GM12878 (cell line): ENCODE measurements at regions not wholly inside any gene's neighbourhood (a gene's known extent, or its start where the extent isn't known, plus 50 kb on each side); places are given as distances from the start of the nearest gene placed in this dataset.

ENCODE experiments used
- ATAC-seq: fragments of 200-7000 bp; cut with Tn5 transposase; 3 replicates; pipeline ENCODE4 v1.9.1; 2020; ENCODE audit warnings: mild to moderate bottlenecking, moderate library complexity
- BruUV-seq: library from RNA; stranded (reverse); fragments of 400-500 nt; replicated peaks from 2 replicates; lab custom pipeline; 2021; lab: Mats Ljungman, UMichigan
- CTCF ChIA-PET: fragments of 300-600 bp; sonication (Branson Sonifier 250); formaldehyde crosslinking; extraction: SDS; loops from one replicate; lab custom pipeline; 2021; ENCODE audit warnings: inconsistent platforms; lab: Yijun Ruan, JAX
- POLR2A ChIA-PET: fragments of 350-600 bp; formaldehyde crosslinking; extraction: SDS; loops from one replicate; lab custom pipeline; 2021; ENCODE audit warnings: inconsistent platforms; lab: Charles Lee
- RAD21 ChIA-PET: fragments of 300-600 bp; sonication (Branson Sonifier 250); formaldehyde crosslinking; loops from one replicate; lab custom pipeline; 2023; ENCODE audit warnings: antibody characterized with exemption; ENCODE audit not compliant: unreplicated experiment; lab: Charles Lee
- SMC1A ChIA-PET: fragments of 300-600 bp; sonication (Branson Sonifier 250); formaldehyde crosslinking; loops from one replicate; lab custom pipeline; 2023; ENCODE audit not compliant: unreplicated experiment, uncharacterized antibody; lab: Charles Lee
- DNase-seq: peaks from one replicate; pipeline ENCODE4 v3.0.0-alpha.2; 2011; ENCODE audit warnings: low read depth, low spot score
- FAIRE-seq: peaks from 3 replicates; lab custom pipeline; 2011; peaks lifted over from hg19 to GRCh38; lab: Jason Lieb, UNC
- H2AFZ ChIP-seq: 2 replicates; pipeline ENCODE4 v1.6.0; 2011; ENCODE audit warnings: low read depth, low read length, control low read depth; ENCODE audit not compliant: control insufficient read depth
- H3K27ac ChIP-seq: 2 replicates; pipeline ENCODE4 v1.5.1; 2011; ENCODE audit warnings: control low read depth; ENCODE audit not compliant: control insufficient read depth, insufficient read depth
- H3K27me3 ChIP-seq, 2 experiments: replicated peaks in 1 of 2; 2 replicates each; pipeline versions ENCODE4 v1.6.0 to v1.6.1; 2011; ENCODE audit warnings: low read length in 1 of 2; ENCODE audit not compliant: control insufficient read depth in 2 of 2, insufficient read depth in 2 of 2
- H3K36me3 ChIP-seq, 2 experiments: 2 replicates each; pipeline ENCODE4 v1.5.1; 2011; ENCODE audit warnings: low read length in 1 of 2; ENCODE audit not compliant: control insufficient read depth in 2 of 2, insufficient read depth in 2 of 2
- H3K4me1 ChIP-seq: 2 replicates; pipeline ENCODE4 v1.6.1; 2011; ENCODE audit warnings: mild to moderate bottlenecking, low read length, moderate library complexity, mixed read lengths; ENCODE audit not compliant: control insufficient read depth, insufficient read depth
- H3K4me2 ChIP-seq: 2 replicates; pipeline ENCODE4 v1.6.0; 2011; ENCODE audit warnings: control low read depth; ENCODE audit not compliant: control insufficient read depth, insufficient read depth
- H3K4me3 ChIP-seq: fragments of 200-600 bp; sonication (generic); 2 replicates; pipeline ENCODE4 v1.5.1; 2016
- H3K79me2 ChIP-seq: 2 replicates; pipeline ENCODE4 v1.6.0; 2011; ENCODE audit warnings: low read length; ENCODE audit not compliant: control insufficient read depth, insufficient read depth
- H3K9ac ChIP-seq: 2 replicates; pipeline ENCODE4 v1.8.0; 2011; ENCODE audit warnings: low read length, control low read depth, mixed read lengths; ENCODE audit not compliant: control insufficient read depth, insufficient read depth
- H3K9me3 ChIP-seq: replicated peaks from 3 replicates; pipeline ENCODE4 v1.5.1; 2011; ENCODE audit warnings: mild to moderate bottlenecking, low read length; ENCODE audit not compliant: control insufficient read depth, insufficient read depth
- H4K20me1 ChIP-seq: 2 replicates; pipeline ENCODE4 v1.6.0; 2011; ENCODE audit not compliant: control insufficient read depth, insufficient read depth
- BCL11A ChIP-seq: IDR thresholded peaks from 2 replicates; pipeline ENCODE4 v1.6.1; 2011; ENCODE audit warnings: low read depth, low read length
- ESRRA ChIP-seq: IDR thresholded peaks from 2 replicates; pipeline ENCODE4 v1.6.1; 2012; ENCODE audit warnings: mild to moderate bottlenecking, low read length, improper control_type of control experiment
- FOXM1 ChIP-seq: IDR thresholded peaks from 2 replicates; pipeline ENCODE4 v1.6.1; 2012; ENCODE audit warnings: low read depth, mild to moderate bottlenecking, inconsistent platforms, low read length, moderate library complexity
- MEF2A ChIP-seq: IDR thresholded peaks from 2 replicates; pipeline ENCODE4 v1.6.1; 2011; ENCODE audit warnings: low read depth, mild to moderate bottlenecking, low read length, moderate library complexity; ENCODE audit not compliant: insufficient read depth
- MEF2B ChIP-seq: fragments of 450-650 bp; IDR thresholded peaks from 2 replicates; pipeline ENCODE4 v1.6.1; 2018; ENCODE audit warnings: mild to moderate bottlenecking, moderate library complexity; ENCODE audit not compliant: partially characterized antibody, poor library complexity, severe bottlenecking
- NFIC ChIP-seq: IDR thresholded peaks from 2 replicates; pipeline ENCODE4 v1.6.1; 2012; ENCODE audit warnings: low read depth, mild to moderate bottlenecking, inconsistent platforms, low read length, moderate library complexity
- NRF1 ChIP-seq: conservative IDR thresholded peaks from 2 replicates; pipeline ENCODE4 v1.6.1; 2011; ENCODE audit warnings: mild to moderate bottlenecking, low read depth, low read length, improper control_type of control experiment
- POLR2AphosphoS5 ChIP-seq: IDR thresholded peaks from 2 replicates; pipeline ENCODE4 v1.6.1; 2011; ENCODE audit warnings: mild to moderate bottlenecking, low read length, inconsistent platforms
- SMC3 ChIP-seq: IDR thresholded peaks from 2 replicates; pipeline ENCODE4 v1.6.1; 2011; ENCODE audit warnings: low read length, improper control_type of control experiment, borderline replicate concordance
- ZNF384 ChIP-seq: IDR thresholded peaks from 2 replicates; pipeline ENCODE4 v1.6.1; 2012; ENCODE audit warnings: low read depth, mild to moderate bottlenecking, low read length, improper control_type of control experiment, borderline replicate concordance
- WGBS: methylation state at CpG from one replicate; pipeline ENCODE4 v1.1.6; 2016; ENCODE audit warnings: low lambda C conversion rate; ENCODE audit not compliant: insufficient replicate concordance, insufficient coverage; ENCODE audit errors: missing lambda C conversion rate; 5-methylcytosine and 5-hydroxymethylcytosine counted together
- in situ Hi-C: fragments of 300-500 bp; cut with MboI; formaldehyde crosslinking; loops from 9 replicates; pipeline ENCODE4 v1.14.3; 2018; ENCODE audit warnings: mixed read lengths
- intact Hi-C: fragments of 100-400 bp; cut with micrococcal nuclease; formaldehyde crosslinking; loops from one replicate; pipeline ENCODE4 v1.14.2; 2022; ENCODE audit not compliant: unreplicated experiment
- TF ChIP-seq, protein P1 (sequence below): fragments of 450-650 bp; IDR thresholded peaks from 2 replicates; pipeline ENCODE4 v1.6.1; 2016; ENCODE audit warnings: mild to moderate bottlenecking, moderate library complexity, borderline replicate concordance
- TF ChIP-seq, protein P2 (sequence below): IDR thresholded peaks from 2 replicates; pipeline ENCODE4 v1.6.1; 2012; ENCODE audit warnings: low read length, inconsistent platforms

DNA sequence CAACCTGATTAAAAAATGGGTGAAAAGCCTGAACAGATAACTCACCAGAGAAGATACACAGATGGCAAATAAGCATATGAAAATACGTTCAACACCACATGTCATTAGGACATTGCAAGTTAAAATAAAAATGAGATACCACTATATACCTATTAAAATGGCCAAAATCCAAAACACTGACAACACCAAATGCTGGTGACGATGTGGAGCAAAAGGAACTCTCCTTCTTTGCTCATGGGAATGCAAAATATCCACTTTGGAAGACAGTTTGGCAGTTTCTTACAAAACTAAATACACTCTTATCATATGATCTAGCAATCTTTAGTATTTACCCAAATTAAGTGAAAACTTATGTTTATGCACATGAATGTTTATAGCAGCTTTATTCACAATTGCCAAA lies 100.5 kb upstream of the ARID1B start:
- intact Hi-C loops (no loop called here), in situ Hi-C loops (no loop called here)
- no peak overlapping the region for H3K9ac ChIP-seq
- H3K79me2 ChIP-seq: no peaks in the 10 kb centered on the region
- H4K20me1 ChIP-seq: no peaks in the 10 kb centered on the region
- ChIA-PET POLR2A (no interaction called here), RAD21 (interaction anchor here (0.6 to 2.6 kb wide), 3 partner anchors 10 to 1399 kb away, joined by 3 to 10 read pairs (median 3); no protein-coding TSS in a partner anchor), SMC1A (interaction anchor here (1.8 kb wide), 2 partner anchors 9 to 39 kb away, joined by 3 to 8 read pairs; no protein-coding TSS in a partner anchor), CTCF (no interaction called here)
- no peak overlapping the region for H3K4me3 ChIP-seq
- ATAC-seq (no peak), FAIRE-seq (no peak), DNase-seq (no peak)
- WGBS: 75% methylated on average over 2 of the region's 2 CpGs
- no peak overlapping the region for H3K27ac ChIP-seq
- BruUV-seq: no TSS peak
- H3K4me1 ChIP-seq: no peaks in the 10 kb centered on the region; the same call in 1 of the 2 replicates
- H3K27me3 ChIP-seq: no peaks in the 10 kb centered on the region
- H3K36me3 ChIP-seq: no peaks in the 10 kb centered on the region
- peaks cover 17% of the 10 kb centered on the region for H3K9me3 ChIP-seq
- H2AFZ ChIP-seq: no peak overlapping the region
- no peak overlapping the region for H3K4me2 ChIP-seq
- TF ChIP-seq ESRRA: no peak
- no peak for TF ChIP-seq NRF1
- no peak for TF ChIP-seq SMC3
- no peak for TF ChIP-seq POLR2AphosphoS5
- no peak for TF ChIP-seq BCL11A

DNA sequence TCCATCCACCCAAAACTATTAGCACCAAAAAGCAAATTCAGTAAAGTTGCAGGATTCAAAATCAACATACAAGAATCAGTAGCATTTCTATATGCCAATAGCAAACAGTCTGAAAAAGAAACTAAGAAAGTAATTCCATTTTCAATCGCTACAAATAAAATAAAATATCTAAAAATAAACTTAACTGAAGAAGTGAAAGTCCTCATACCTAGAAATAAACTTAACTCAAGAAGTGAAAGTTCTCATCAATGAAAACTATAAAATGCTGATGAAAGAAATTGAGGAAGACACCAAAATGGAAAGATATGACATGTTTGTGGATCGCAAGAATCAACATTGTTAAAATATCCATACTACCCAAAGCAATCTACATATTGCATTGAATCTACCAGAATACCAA lies 103.0 kb upstream of the ARID1B start:
- in situ Hi-C loops (no loop called here), intact Hi-C loops (no loop called here)
- no peaks in the 10 kb centered on the region for H3K36me3 ChIP-seq
- no peak overlapping the region; the same call in 1 of the 2 replicates for H3K4me3 ChIP-seq
- no TSS peak for BruUV-seq
- H2AFZ ChIP-seq: no peak overlapping the region
- POLR2A ChIA-PET: no interaction called here
- no peaks in the 10 kb centered on the region; the same call in 1 of the 2 replicates for H3K4me1 ChIP-seq
- no peaks in the 10 kb centered on the region for H3K27me3 ChIP-seq
- peaks cover 18% of the 10 kb centered on the region for H3K9me3 ChIP-seq
- RAD21 ChIA-PET: no interaction called here
- DNase-seq (no peak), ATAC-seq (no peak), FAIRE-seq (no peak)
- SMC1A ChIA-PET: interaction anchor here (1.5 kb wide), 2 partner anchors 15 to 52 kb away, joined by 3 to 5 read pairs; no protein-coding TSS in a partner anchor
- H3K27ac ChIP-seq: peak overlapping the region; percentile 44; the same call in 1 of the 2 replicates
- no peaks in the 10 kb centered on the region for H3K79me2 ChIP-seq
- 3% methylated on average over 2 of the region's 2 CpGs for WGBS
- CTCF ChIA-PET: no interaction called here
- no peaks in the 10 kb centered on the region for H4K20me1 ChIP-seq
- H3K4me2 ChIP-seq: peak overlapping the region; percentile 17; the same call in 1 of the 2 replicates
- H3K9ac ChIP-seq: no peak overlapping the region
- 0 out of 2 replicates have a peak, but pooled peaks have one; percentile 33 for TF ChIP-seq FOXM1
- TF ChIP-seq, protein P1, sequence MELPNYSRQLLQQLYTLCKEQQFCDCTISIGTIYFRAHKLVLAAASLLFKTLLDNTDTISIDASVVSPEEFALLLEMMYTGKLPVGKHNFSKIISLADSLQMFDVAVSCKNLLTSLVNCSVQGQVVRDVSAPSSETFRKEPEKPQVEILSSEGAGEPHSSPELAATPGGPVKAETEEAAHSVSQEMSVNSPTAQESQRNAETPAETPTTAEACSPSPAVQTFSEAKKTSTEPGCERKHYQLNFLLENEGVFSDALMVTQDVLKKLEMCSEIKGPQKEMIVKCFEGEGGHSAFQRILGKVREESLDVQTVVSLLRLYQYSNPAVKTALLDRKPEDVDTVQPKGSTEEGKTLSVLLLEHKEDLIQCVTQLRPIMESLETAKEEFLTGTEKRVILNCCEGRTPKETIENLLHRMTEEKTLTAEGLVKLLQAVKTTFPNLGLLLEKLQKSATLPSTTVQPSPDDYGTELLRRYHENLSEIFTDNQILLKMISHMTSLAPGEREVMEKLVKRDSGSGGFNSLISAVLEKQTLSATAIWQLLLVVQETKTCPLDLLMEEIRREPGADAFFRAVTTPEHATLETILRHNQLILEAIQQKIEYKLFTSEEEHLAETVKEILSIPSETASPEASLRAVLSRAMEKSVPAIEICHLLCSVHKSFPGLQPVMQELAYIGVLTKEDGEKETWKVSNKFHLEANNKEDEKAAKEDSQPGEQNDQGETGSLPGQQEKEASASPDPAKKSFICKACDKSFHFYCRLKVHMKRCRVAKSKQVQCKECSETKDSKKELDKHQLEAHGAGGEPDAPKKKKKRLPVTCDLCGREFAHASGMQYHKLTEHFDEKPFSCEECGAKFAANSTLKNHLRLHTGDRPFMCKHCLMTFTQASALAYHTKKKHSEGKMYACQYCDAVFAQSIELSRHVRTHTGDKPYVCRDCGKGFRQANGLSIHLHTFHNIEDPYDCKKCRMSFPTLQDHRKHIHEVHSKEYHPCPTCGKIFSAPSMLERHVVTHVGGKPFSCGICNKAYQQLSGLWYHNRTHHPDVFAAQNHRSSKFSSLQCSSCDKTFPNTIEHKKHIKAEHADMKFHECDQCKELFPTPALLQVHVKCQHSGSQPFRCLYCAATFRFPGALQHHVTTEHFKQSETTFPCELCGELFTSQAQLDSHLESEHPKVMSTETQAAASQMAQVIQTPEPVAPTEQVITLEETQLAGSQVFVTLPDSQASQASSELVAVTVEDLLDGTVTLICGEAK: peak; percentile 81
- TF ChIP-seq, protein P2, sequence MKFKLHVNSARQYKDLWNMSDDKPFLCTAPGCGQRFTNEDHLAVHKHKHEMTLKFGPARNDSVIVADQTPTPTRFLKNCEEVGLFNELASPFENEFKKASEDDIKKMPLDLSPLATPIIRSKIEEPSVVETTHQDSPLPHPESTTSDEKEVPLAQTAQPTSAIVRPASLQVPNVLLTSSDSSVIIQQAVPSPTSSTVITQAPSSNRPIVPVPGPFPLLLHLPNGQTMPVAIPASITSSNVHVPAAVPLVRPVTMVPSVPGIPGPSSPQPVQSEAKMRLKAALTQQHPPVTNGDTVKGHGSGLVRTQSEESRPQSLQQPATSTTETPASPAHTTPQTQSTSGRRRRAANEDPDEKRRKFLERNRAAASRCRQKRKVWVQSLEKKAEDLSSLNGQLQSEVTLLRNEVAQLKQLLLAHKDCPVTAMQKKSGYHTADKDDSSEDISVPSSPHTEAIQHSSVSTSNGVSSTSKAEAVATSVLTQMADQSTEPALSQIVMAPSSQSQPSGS: peak; percentile 63; the same call in 1 of the 2 replicates
- peak; percentile 94 for TF ChIP-seq MEF2A
- TF ChIP-seq MEF2B: peak; percentile 69
- TF ChIP-seq ZNF384: no peak
- peak; percentile 71 for TF ChIP-seq NFIC
